Upper lobe of left lung (tissue), 6 donors: ENCODE measurements at regions not wholly inside any gene's neighbourhood (a gene's known extent, or its start where the extent isn't known, plus 50 kb on each side); places are given as distances from the start of the nearest gene placed in this dataset.

ENCODE experiments used
- ATAC-seq, 2 donors: fragments of 200-7000 bp; cut with Tn5 transposase; one replicate each; pipeline ENCODE4 v1.9.1; 2022; ENCODE audit warnings: mild to moderate bottlenecking in 2 of 2, moderate library complexity in 2 of 2; ENCODE audit not compliant: low FRiP score in 2 of 2
- DNase-seq, 2 donors: peaks; one replicate each; pipeline ENCODE4 v3.0.0-alpha.2; 2019 to 2020
- H3K27ac ChIP-seq, 4 donors: fragments of 200-600 bp; sonication (generic); one replicate each; pipeline ENCODE4 v1.5.1; 2016 to 2019
- H3K27me3 ChIP-seq, 4 donors: fragments of 200-600 bp; sonication (generic); one replicate each; pipeline ENCODE4 v1.5.1; 2017 to 2019
- H3K36me3 ChIP-seq, 4 donors: fragments of 200-600 bp; sonication (generic); one replicate each; pipeline ENCODE4 v1.5.1; 2016 to 2019
- H3K4me1 ChIP-seq, 4 donors: fragments of 200-600 bp; sonication (generic); one replicate each; pipeline ENCODE4 v1.5.1; 2018 to 2019
- H3K4me3 ChIP-seq, 4 donors: fragments of 200-600 bp; sonication (generic); one replicate each; pipeline ENCODE4 v1.5.1; 2017 to 2019; ENCODE audit warnings: mild to moderate bottlenecking in 2 of 4, moderate library complexity in 1 of 4
- H3K9me3 ChIP-seq, 4 donors: fragments of 200-600 bp; sonication (generic); one replicate each; pipeline ENCODE4 v1.5.1; 2018 to 2019
- CTCF ChIP-seq, 6 experiments: fragments of 450-650 bp in 4 of 6; fragments of 200-600 bp in 2 of 6; sonication (generic) in 2 of 6; IDR thresholded peaks; one replicate each; pipeline ENCODE4 v1.5.1; 2016 to 2019; ENCODE audit warnings: antibody characterized with exemption in 6 of 6
- EP300 ChIP-seq, 4 donors: sonication (generic); formaldehyde crosslinking; IDR thresholded peaks; one replicate each; pipeline ENCODE4 v1.5.1; 2017; ENCODE audit warnings: antibody characterized with exemption in 4 of 4, control low read depth in 2 of 4
- POLR2A ChIP-seq, 4 donors: fragments of 450-650 bp; IDR thresholded peaks; one replicate each; pipeline ENCODE4 v1.5.1; 2016 to 2017; ENCODE audit warnings: antibody characterized with exemption in 4 of 4, mild to moderate bottlenecking in 2 of 4
- POLR2AphosphoS5 ChIP-seq, 2 donors: sonication (generic); formaldehyde crosslinking; IDR thresholded peaks; one replicate each; pipeline ENCODE4 v1.5.1; 2017; ENCODE audit warnings: antibody characterized with exemption in 2 of 2
- WGBS, 2 donors: methylation state at CpG; one replicate each; pipeline ENCODE4 v1.1.5; 2017 to 2018; 5-methylcytosine and 5-hydroxymethylcytosine counted together
- donor health status: DM: no; HTN: no; CAD: no; lungs with moderate emphysema.
- donor health status: DM: no; HTN: yes; CAD: no; lungs with severe emphysema.

- H3K4me1 ChIP-seq, result no peaks in the 10 kb centered on the region
- no peak for TF ChIP-seq POLR2AphosphoS5 (IDR thresholded peaks at IDR 0.05)
- no peak for TF ChIP-seq POLR2A (IDR thresholded peaks at IDR 0.05)
- no peak for TF ChIP-seq CTCF (IDR thresholded peaks at IDR 0.05)
- TF ChIP-seq EP300 (IDR thresholded peaks at IDR 0.05), result no peak
- H3K36me3 ChIP-seq, result no peaks in the 10 kb centered on the region
- H3K9me3 ChIP-seq, result no peaks in the 10 kb centered on the region
- DNase-seq, result no peak
- H3K27ac ChIP-seq, result no peak overlapping the region
- WGBS, 2 donors, result 37 to 44% methylated on average over 5 of the region's 5 CpGs
- H3K27me3 ChIP-seq, result no peaks in the 10 kb centered on the region
- ATAC-seq, result no peak
- H3K4me3 ChIP-seq, result no peak overlapping the region
Observed at GRCh38 chrX:20965270-20966044, 408.8 kb upstream of the CNKSR2 start.

GRCh38 chrX:20954014-20954413, 420.2 kb upstream of the CNKSR2 start:
- H3K9me3 ChIP-seq, result no peaks in the 10 kb centered on the region
- no peak for ATAC-seq
- no peak overlapping the region for H3K27ac ChIP-seq
- no peak for DNase-seq
- WGBS, 2 donors, result 71 to 85% methylated on average over 3 of the region's 3 CpGs
- no peaks in the 10 kb centered on the region for H3K4me1 ChIP-seq
- no peaks in the 10 kb centered on the region for H3K36me3 ChIP-seq
- H3K4me3 ChIP-seq, result no peak overlapping the region
- no peaks in the 10 kb centered on the region for H3K27me3 ChIP-seq
- TF ChIP-seq EP300 (IDR thresholded peaks at IDR 0.05) (no peak), CTCF (IDR thresholded peaks at IDR 0.05) (no peak), POLR2A (IDR thresholded peaks at IDR 0.05) (no peak), POLR2AphosphoS5 (IDR thresholded peaks at IDR 0.05) (no peak)

GRCh38 chrX:20952180-20952579, 422.0 kb upstream of the CNKSR2 start:
- H3K27me3 ChIP-seq, result no peaks in the 10 kb centered on the region
- no peaks in the 10 kb centered on the region for H3K4me1 ChIP-seq
- no peaks in the 10 kb centered on the region for H3K36me3 ChIP-seq
- ATAC-seq, result no peak
- no peak for DNase-seq
- 66 to 69% methylated on average over 3 of the region's 3 CpGs for WGBS, 2 donors
- no peak for TF ChIP-seq CTCF (IDR thresholded peaks at IDR 0.05)
- no peak for TF ChIP-seq POLR2A (IDR thresholded peaks at IDR 0.05)
- TF ChIP-seq POLR2AphosphoS5 (IDR thresholded peaks at IDR 0.05), result no peak
- TF ChIP-seq EP300 (IDR thresholded peaks at IDR 0.05), result no peak
- no peaks in the 10 kb centered on the region for H3K9me3 ChIP-seq
- H3K27ac ChIP-seq, result no peak overlapping the region
- H3K4me3 ChIP-seq, result no peak overlapping the region

- Histone ChIP-seq H3K4me1 (no peaks in the 10 kb centered on the region), H3K36me3 (no peaks in the 10 kb centered on the region), H3K9me3 (no peaks in the 10 kb centered on the region), H3K4me3 (no peak overlapping the region), H3K27me3 (no peaks in the 10 kb centered on the region), H3K27ac (no peak overlapping the region)
- TF ChIP-seq EP300 (IDR thresholded peaks at IDR 0.05), result no peak
- no peak for TF ChIP-seq POLR2AphosphoS5 (IDR thresholded peaks at IDR 0.05)
- TF ChIP-seq POLR2A (IDR thresholded peaks at IDR 0.05), result no peak
- TF ChIP-seq CTCF (IDR thresholded peaks at IDR 0.05), result no peak
- ATAC-seq (no peak), DNase-seq (no peak)
- 56 to 57% methylated on average over 5 of the region's 5 CpGs for WGBS, 2 donors
Observed at GRCh38 chrX:20951016-20951810, 423.0 kb upstream of the CNKSR2 start.
